ENCODE measurements at regions not wholly inside any gene's neighbourhood (a gene's known extent, or its start where the extent isn't known, plus 50 kb on each side); places are given as distances from the start of the nearest gene placed in this dataset.

DNA sequence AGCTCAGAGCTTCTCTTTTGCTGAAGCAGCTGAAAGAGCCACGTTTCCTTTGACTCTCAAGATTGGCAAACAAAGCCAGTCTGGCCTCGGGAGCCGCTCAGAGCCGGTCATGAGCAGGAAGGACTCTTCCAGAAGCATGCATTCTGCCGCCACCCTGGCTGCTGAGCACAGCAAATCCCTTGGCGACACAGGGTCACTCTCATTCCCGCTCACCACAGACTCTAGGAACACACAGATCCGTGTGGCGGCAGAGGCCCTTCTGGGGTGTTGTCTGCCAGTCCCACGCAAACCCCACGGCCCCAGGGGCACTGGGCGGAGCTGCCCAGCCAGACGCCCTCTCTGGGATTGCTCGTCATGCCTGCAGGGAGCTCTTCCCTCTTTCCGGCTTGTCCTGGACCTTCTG lies 157.0 kb downstream of the C16orf95 start:
- TF ChIP-seq POLR2A (IDR thresholded peaks at IDR 0.05; ENCODE audit: low read length) (no peak), GATA1 (IDR thresholded peaks at IDR 0.05; ENCODE audit: low read depth, low read length) (no peak)

Data from erythroblast (primary cell).